Dermis microvascular lymphatic vessel endothelial cell (primary cell): ENCODE measurements at regions not wholly inside any gene's neighbourhood (a gene's known extent, or its start where the extent isn't known, plus 50 kb on each side); places are given as distances from the start of the nearest gene placed in this dataset.
"Not testable (repeated sequence)": the region's sequence is repeated elsewhere in the genome, so short reads cannot be mapped to it uniquely, and the experiment has no call there.

Source experiments
- DNase-seq, 2 donors: peaks; one replicate each; pipeline versions ENCODE4 v3.0.0 to v3.0.0-alpha.2; 2010; ENCODE audit warnings: low read depth in 2 of 2

GRCh38 chr12:60475825-60476224 is 880.0 kb downstream of the SLC16A7 start:
- no peak for DNase-seq

GRCh38 chr12:60487284-60487683 is 891.5 kb downstream of the SLC16A7 start:
- DNase-seq: no peak

- no peak for DNase-seq
Observed at GRCh38 chr12:60489071-60489470, 893.2 kb downstream of the SLC16A7 start.

DNA sequence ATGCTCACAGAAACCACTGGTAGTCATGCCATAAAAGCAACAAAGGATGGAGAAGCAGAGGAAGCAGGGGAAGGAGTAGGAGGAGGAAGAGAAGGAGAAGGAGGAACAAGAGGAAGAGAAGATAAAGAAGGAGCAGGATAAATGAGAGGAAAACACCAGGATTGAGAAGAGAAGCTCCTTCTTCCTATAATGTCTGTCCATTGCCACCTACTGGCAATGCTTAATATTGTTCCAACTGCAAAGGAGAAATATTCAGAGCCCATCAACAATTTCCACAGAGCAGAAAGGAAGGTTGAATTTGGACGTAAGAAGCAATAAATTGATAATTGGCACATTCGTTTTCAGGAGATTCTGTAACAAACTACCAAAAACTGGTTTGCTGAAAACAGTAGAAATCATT is 898.4 kb downstream of the SLC16A7 start:
- peak in 1 of 2 donors; percentile 40 for DNase-seq

- DNase-seq: peak in 1 of 2 donors; percentile 50
Observed at GRCh38 chr12:60498656-60499055, 902.8 kb downstream of the SLC16A7 start.

DNA sequence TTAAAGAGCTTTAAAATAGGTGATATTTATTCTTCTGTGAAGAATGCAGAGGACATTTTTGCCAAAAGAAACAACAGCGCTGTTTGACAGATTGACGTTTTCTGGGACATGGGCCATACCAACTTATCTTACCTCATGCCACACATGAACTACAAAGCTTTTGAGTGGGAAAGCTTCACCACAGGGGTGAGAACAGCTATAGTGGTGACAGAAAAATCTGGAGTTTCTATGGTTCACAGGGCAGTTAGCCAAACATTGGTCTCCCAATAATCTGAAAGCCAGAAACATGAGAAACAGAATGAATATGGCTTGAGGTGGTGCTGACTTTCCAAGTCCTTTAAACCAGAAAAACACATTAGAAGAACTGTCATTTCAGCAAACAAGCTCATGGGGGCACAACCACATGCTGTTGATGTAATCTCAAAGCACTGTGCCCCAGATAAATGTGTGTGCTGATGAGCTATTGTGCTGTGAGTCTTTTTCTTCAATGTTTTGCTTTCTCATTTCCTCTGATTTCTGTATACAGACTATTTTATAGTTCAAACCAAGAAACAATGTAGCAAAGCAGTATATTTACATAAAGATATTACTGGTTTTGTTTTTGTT is 905.4 kb downstream of the SLC16A7 start:
- peak in 1 of 2 donors; percentile 48 for DNase-seq

DNA sequence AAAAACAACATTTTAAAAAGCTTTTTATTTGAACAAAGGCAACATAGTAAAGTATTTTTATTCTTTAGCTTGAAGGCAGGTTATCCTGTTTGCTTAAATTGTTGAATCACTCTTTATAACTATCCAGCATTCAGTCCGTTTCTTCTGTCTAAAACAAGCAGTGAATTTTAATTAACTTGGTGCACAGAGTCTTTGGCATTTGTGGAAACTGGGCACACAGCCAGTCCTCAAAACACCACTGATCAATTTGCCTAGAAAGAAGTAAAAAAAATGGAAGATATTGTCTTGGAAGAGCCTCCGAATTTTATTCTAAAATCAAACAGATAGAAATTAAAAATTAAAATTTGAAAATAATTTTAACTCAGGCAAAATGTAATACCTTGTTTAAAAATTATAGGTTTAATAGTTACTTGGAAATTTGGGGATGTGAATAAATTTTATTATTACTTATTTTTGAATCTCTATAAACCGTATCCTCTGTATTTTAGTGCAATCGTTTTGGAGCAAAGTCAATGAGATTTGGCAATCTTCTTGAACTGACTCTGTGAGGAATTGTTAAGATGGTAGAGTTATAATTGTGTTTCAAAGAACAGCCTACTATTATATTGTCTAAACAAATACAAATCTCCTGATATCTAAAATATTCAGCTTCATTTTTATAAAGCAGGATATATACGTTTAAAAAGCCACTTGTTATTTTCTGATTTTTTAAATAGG is 927.0 kb downstream of the SLC16A7 start:
- DNase-seq: no peak

GRCh38 chr12:60529261-60529660 is 933.4 kb downstream of the SLC16A7 start:
- DNase-seq: no peak

- DNase-seq: no peak
Observed at GRCh38 chr12:60529723-60530122, 933.9 kb downstream of the SLC16A7 start.

DNA sequence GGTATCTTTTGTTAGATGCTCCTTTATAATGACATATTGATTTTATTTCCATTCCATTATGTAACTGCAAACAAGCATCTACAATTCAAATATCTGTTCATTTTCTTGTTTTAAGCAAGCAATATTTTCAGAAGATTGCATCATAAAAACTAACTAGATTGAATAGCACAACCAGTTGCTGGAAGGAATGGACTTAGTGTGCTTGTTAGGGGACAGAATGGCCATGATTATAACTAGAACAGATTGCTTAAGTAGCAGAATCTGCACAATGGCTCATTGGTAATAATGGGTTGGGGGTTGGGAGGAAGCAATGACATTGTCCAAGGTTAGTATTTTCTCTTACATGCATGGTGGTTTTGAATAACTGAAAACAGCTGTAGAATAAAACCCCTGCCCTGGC is 939.5 kb downstream of the SLC16A7 start:
- DNase-seq: no peak

- DNase-seq: no peak
Observed at GRCh38 chr12:60539592-60539991, 943.8 kb downstream of the SLC16A7 start.

DNA sequence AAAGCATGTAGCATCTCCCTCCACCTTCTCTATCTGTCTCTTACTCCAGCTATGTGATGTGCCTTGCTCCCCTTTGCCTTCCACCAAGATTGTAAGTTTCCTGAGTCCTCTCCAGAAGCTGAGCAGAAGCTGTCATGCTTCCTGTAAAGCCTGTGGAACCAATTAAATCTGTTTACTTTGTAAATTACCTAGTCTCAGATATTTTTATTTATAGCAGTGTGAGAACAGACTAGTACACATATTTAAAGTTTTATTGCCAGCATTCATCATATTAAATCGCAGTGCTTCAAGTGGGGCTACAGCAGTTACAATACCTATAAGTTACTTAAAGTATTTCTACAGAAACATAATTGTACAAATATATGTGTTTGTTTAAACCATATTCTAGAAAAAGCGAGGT is 973.1 kb downstream of the SLC16A7 start:
- DNase-seq: no peak

GRCh38 chr12:60577607-60578006 is 981.8 kb downstream of the SLC16A7 start:
- DNase-seq: no peak

DNA sequence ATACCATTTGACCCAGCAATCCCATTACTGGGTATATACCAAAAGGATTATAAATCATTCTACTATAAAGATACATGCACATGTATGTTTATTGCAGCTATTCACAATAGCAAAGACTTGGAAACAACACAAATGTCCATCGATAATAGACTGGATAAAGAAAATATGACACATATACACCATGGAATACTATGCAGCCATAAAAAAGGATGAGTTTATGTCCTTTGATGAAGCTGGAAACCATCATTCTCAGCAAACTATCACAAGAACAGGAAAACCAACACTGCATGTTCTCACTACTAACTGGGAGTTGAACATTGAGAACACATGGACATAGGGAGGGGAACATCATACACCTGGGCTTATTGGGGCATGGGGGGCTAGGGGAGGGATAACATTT is 991.8 kb downstream of the SLC16A7 start:
- DNase-seq: not testable (repeated sequence)

- no peak for DNase-seq
Observed at GRCh38 chr12:60594035-60594711, 998.3 kb downstream of the SLC16A7 start.

- no peak for DNase-seq
Observed at GRCh38 chr12:60602601-60603000, 1006.8 kb downstream of the SLC16A7 start.

DNA sequence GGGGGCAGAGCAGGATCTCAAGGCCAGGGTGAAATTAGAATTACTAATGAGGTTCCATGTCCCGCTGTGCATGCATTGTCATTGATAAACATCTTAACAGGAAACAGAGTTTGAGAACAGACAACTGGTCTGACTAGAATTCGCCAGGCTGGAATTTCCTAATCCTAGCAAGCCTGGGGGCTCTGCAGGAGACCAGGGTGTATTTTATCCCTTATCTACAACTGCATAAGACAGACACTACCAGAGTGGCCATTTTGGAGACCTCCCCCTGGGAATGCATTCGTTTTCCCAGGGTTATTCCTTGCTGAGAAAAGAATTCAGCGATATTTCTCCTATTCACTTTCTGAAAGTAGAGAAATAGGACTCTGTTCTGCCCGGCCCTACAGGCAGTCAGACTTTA is 1007.6 kb downstream of the SLC16A7 start:
- not testable (repeated sequence) for DNase-seq

- DNase-seq: no peak
Observed at GRCh38 chr12:60616400-60616799, 1020.6 kb downstream of the SLC16A7 start.

DNA sequence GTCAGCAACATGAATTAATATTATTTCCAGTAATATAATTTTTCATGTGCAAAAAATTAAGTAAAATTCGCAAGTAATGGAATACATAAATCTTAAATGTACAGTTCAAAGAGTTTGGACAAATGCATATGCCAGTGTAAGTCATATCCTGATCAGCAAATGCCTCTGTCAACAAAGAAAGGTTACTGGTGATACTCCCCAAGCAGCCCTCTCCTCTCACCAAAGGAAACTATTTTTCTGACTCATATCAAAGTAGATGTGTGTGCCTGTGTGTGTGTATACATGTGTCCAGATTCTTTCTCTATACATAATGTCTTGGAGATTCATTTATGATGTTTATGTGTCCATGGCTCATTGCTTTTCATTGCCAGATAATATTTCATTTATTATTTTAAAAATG is 1035.0 kb downstream of the SLC16A7 start:
- no peak for DNase-seq

- DNase-seq: no peak
Observed at GRCh38 chr12:60644076-60644475, 1048.2 kb downstream of the SLC16A7 start.

GRCh38 chr12:60666895-60667294 is 1071.1 kb downstream of the SLC16A7 start:
- DNase-seq: no peak

- no peak for DNase-seq
Observed at GRCh38 chr12:60672949-60673348, 1077.1 kb downstream of the SLC16A7 start.
